CD4-positive, alpha-beta T cell treated with Interleukin-4 for 1 hour (primary cell): ENCODE measurements at regions not wholly inside any gene's neighbourhood (a gene's known extent, or its start where the extent isn't known, plus 50 kb on each side); places are given as distances from the start of the nearest gene placed in this dataset.

Source experiments
- DNase-seq, 2 donors: peaks; one replicate each; pipeline ENCODE4 v3.0.0-alpha.2; 2020 to 2022

GRCh38 chr7:132072873-132073272, 503.4 kb downstream of the PLXNA4 start:
- no peak for DNase-seq

- no peak for DNase-seq
Measured at GRCh38 chr7:132072165-132072564, 504.1 kb downstream of the PLXNA4 start.

- no peak for DNase-seq
Measured at GRCh38 chr7:132069306-132069705, 507.0 kb downstream of the PLXNA4 start.

GRCh38 chr7:132066761-132067171, 509.5 kb downstream of the PLXNA4 start:
- DNase-seq: no peak

GRCh38 chr7:132065989-132066603, 509.7 kb upstream of the PODXL start:
- DNase-seq: no peak

- no peak for DNase-seq
Measured at GRCh38 chr7:132065193-132065988, 509.0 kb upstream of the PODXL start.

GRCh38 chr7:132063800-132064199, 507.4 kb upstream of the PODXL start:
- DNase-seq: no peak

- DNase-seq: no peak
Measured at GRCh38 chr7:132061937-132062336, 505.5 kb upstream of the PODXL start.

- DNase-seq: no peak
Measured at GRCh38 chr7:132059141-132059540, 502.7 kb upstream of the PODXL start.

GRCh38 chr7:132055336-132056120, 499.1 kb upstream of the PODXL start:
- no peak for DNase-seq

- no peak for DNase-seq
Measured at GRCh38 chr7:132053871-132054270, 497.4 kb upstream of the PODXL start.

GRCh38 chr7:132051311-132051710, 494.9 kb upstream of the PODXL start:
- no peak for DNase-seq

GRCh38 chr7:132049462-132050304, 493.3 kb upstream of the PODXL start:
- DNase-seq: no peak

GRCh38 chr7:132045481-132045980, 489.1 kb upstream of the PODXL start:
- no peak for DNase-seq

- DNase-seq: no peak
Measured at GRCh38 chr7:132045002-132045401, 488.6 kb upstream of the PODXL start.

GRCh38 chr7:132044247-132044646, 487.8 kb upstream of the PODXL start:
- no peak for DNase-seq

- no peak for DNase-seq
Measured at GRCh38 chr7:132041108-132041507, 484.7 kb upstream of the PODXL start.

- DNase-seq: no peak
Measured at GRCh38 chr7:132035517-132036362, 479.3 kb upstream of the PODXL start.

GRCh38 chr7:132034748-132035416, 478.5 kb upstream of the PODXL start:
- no peak for DNase-seq

- no peak for DNase-seq
Measured at GRCh38 chr7:132030883-132031282, 474.5 kb upstream of the PODXL start.

GRCh38 chr7:132030086-132030568, 473.7 kb upstream of the PODXL start:
- DNase-seq: no peak
